ENCODE measurements at regions not wholly inside any gene's neighbourhood (a gene's known extent, or its start where the extent isn't known, plus 50 kb on each side); places are given as distances from the start of the nearest gene placed in this dataset.
"Not testable (repeated sequence)": the region's sequence is repeated elsewhere in the genome, so short reads cannot be mapped to it uniquely, and the experiment has no call there.

DNA sequence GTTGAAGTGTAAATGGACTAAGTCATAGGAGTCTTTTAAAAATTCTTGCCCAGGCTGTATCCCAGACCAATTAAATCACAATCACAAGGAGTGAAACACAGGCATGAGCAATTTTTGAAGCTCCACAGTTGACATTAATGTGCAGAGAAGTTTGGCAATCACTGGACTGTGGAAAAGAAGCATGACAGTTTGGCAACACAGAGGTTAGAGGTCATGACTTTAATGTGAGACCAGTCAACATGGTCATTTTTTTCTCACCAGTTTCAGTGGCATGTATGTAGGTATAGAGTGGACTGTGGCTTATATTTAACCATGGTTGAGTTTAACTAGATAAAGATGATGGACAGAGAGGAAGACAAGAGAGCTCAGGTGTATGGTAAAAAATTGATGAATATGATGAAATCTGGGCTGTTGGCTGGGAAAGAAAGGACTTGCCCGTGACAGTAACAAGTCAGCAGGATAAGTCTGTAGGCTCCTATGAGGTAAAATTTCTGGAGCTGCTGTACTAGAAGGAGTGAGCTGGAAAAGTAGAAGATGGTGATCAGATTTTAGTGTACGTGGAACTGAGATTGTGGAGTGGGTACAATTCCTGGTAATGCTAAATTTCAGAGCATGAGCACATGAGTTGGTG, 432.2 kb upstream of the GHITM start:
- in situ Hi-C loops (cut with HindIII; ENCODE audit: low sequenced_read_pairs): no loop called here

DNA sequence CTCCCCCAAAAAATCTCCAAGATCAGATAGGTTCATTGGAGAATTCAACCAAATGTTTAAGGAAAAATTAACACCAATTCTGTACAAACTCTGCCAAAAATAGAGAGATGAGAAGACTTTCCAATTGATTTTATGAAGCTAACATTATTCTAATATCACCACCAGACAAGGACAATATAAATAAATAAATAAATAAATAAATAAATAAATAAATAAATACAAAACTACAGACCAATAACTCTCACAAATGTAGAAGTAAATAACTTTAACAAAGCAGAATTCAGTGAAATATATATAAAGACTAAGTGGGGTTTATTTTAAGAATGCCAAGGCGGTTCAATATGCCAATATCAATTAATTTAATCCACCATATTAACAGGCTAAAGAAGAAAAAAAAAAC, 425.9 kb upstream of the GHITM start:
- in situ Hi-C loops (cut with HindIII; ENCODE audit: low sequenced_read_pairs): no loop called here

DNA sequence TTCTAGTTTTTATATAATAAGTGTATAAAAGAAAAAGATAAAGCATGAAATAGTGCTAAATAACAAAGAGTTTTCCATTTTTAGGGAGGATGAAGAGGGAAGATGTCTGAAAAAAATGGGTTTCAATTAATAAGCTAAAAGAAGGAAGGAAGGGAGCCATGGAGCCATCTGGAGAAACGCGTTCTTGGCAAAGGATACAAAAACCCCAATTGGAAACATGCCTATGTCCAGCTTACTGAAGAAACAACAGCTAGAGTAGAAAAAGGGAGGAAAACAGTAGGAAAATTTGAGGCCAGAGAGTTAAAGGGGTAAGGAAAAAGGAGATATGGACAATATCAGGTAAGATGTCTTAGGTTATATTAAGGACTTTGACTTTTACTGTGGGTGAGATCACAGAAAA, 416.2 kb upstream of the GHITM start:
- in situ Hi-C loops (cut with HindIII; ENCODE audit: low sequenced_read_pairs): no loop called here

GRCh38 chr10:83724471-83725241, 414.7 kb upstream of the GHITM start:
- in situ Hi-C loops (cut with HindIII; ENCODE audit: low sequenced_read_pairs): no loop called here

- in situ Hi-C loops (cut with HindIII; ENCODE audit: low sequenced_read_pairs): no loop called here
Observed at GRCh38 chr10:83725567-83725966, 413.7 kb upstream of the GHITM start.

GRCh38 chr10:83734278-83734677, 405.0 kb upstream of the GHITM start:
- in situ Hi-C loops (cut with HindIII; ENCODE audit: low sequenced_read_pairs): no loop called here

DNA sequence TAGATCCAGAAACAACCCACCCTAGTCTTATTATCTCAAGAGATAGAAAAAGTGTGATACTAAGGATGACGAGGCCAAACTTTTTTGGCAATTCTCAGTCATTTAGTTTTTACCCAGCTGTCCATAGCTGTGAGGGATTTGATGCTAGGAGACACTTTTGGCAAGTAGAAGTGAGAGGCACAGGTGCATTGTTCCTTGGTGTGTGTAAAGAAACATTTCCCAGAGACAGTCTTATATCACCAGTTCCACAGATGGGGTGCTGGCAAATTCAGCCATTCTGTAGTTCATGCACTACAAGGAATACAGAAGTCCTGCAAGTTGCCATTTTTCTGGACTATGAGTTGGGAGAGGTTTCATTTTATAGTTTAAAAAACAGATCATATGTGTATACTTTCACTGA, 403.3 kb upstream of the GHITM start:
- in situ Hi-C loops (cut with HindIII; ENCODE audit: low sequenced_read_pairs): no loop called here

DNA sequence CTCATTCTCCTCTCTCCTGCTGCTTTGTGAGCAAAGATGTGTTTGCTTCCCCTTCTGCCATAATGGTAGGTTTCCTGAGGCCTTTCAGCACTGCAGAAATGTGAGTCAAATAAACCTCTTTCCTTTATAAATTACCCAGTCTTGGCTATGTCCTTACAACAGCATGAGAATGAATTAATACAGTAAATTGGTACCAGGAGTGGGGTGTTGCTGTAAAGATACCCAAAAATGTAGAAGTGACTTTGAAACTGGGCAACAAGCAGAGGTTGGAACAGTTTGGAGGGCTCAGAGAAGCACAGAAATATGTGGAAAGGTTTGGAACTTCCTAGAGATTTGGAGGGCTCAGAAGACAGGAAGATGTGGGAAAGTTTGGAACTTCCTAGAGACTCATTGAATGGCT, 388.7 kb upstream of the GHITM start:
- in situ Hi-C loops (cut with HindIII; ENCODE audit: low sequenced_read_pairs): no loop called here

DNA sequence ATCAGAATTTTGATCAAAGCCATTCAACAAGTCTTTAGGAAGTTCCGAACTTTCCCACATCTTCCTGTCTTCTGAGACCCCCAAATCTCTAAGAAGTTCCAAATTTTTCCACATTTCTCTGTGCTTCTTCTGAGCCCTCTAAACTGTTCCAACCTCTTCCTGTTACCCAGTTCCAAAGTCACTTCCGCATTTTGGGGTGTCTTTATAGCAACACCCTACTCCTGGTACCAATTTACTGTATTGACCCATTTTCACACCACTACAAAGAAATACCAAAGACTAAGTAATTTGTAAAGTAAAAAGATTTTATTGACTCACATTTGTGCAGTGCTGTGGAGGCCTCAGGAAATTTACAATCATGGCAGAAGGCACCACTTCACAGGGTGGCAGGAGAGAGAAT, 385.8 kb upstream of the GHITM start:
- in situ Hi-C loops (cut with HindIII; ENCODE audit: low sequenced_read_pairs): no loop called here

GRCh38 chr10:83754857-83755256, 384.5 kb upstream of the GHITM start:
- in situ Hi-C loops (cut with HindIII; ENCODE audit: low sequenced_read_pairs): no loop called here

DNA sequence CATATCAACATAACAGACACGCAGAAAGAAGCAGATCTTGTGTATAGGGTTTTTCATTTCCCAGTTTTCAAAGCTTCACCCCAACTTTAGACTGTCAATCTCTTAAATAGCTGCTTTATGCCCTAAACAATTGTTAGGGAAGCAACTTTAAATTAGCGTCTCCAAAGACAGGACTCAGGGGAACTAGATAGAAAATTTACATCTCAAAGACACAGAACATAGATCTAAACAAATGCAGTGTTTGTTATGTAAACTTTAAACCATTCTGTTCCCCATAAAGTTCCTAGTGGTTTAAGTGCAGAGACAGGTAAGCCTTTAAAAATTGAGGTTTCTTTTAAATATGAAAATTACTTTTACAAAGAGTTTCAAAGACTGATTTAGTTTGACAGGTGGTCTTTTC, 379.2 kb upstream of the GHITM start:
- in situ Hi-C loops (cut with HindIII; ENCODE audit: low sequenced_read_pairs): no loop called here

- in situ Hi-C loops (cut with HindIII; ENCODE audit: low sequenced_read_pairs): no loop called here
Observed at GRCh38 chr10:83764666-83765065, 374.6 kb upstream of the GHITM start.

DNA sequence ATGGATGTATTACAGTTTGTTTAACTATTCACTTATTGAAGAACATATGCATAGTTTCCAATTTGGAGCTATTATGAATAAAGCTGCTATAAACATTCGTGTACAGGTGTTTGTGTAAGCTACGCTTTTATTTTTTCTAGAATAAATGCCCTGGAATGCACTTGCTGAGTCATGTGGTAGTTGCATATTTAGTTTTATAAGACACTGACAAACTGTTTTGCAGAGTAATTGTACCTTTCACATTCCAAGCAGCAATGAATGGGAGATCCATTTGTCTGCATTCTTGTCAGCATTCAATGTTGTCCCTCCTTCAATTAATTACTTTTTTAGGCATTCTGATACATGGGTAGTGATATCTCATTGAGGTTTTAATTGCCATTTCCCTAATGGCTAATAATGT, 373.6 kb upstream of the GHITM start:
- in situ Hi-C loops (cut with HindIII; ENCODE audit: low sequenced_read_pairs): no loop called here

GRCh38 chr10:83769281-83769820, 370.0 kb upstream of the GHITM start:
- in situ Hi-C loops (cut with HindIII; ENCODE audit: low sequenced_read_pairs): no loop called here

DNA sequence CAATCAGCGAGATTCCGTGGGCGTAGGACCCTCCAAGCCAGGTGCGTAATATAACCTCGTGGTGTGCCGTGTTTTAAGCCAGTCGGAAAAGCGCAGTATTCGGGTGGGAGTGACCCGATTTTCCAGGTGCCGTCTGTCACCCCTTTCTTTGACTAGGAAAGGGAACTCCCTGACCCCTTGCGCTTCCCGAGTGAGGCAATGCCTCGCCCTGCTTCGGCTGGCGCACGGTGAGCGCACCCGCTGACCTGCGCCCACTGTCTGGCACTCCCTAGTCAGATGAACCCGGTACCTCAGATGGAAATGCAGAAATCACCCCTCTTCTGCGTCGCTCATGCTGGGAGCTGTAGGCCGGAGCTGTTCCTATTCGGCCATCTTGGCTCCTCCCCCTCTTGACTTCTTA, 352.6 kb upstream of the GHITM start:
- in situ Hi-C loops (cut with HindIII; ENCODE audit: low sequenced_read_pairs): not testable (repeated sequence)

GRCh38 chr10:83801983-83802382, 337.3 kb upstream of the GHITM start:
- in situ Hi-C loops (cut with HindIII; ENCODE audit: low sequenced_read_pairs): no loop called here

DNA sequence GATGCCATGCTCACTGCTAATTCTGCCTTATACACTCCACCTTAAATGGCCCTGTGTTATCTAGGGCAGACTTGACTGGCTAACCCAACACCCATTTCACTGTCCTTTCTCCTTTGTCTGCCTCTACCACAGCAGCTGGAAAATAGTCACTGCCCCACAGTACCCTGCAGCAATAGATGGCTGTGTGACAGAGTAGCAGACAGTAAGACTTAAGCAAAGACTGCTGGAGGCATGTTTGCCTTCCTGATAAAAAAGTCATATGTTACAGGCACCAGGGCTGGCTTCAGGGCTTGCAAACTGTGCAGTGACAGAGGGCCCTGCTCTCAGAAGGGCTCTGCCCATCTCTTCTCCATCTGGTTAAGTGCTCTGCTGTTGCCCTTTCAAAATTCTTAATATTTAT, 332.6 kb upstream of the GHITM start:
- in situ Hi-C loops (cut with HindIII; ENCODE audit: low sequenced_read_pairs): no loop called here

GRCh38 chr10:83809001-83809400, 330.3 kb upstream of the GHITM start:
- in situ Hi-C loops (cut with HindIII; ENCODE audit: low sequenced_read_pairs): no loop called here

- in situ Hi-C loops (cut with HindIII; ENCODE audit: low sequenced_read_pairs): no loop called here
Observed at GRCh38 chr10:83816942-83817341, 322.4 kb upstream of the GHITM start.

- in situ Hi-C loops (cut with HindIII; ENCODE audit: low sequenced_read_pairs): no loop called here
Observed at GRCh38 chr10:83817797-83818196, 321.5 kb upstream of the GHITM start.

- in situ Hi-C loops (cut with HindIII; ENCODE audit: low sequenced_read_pairs): no loop called here
Observed at GRCh38 chr10:83819609-83820008, 319.7 kb upstream of the GHITM start.

GRCh38 chr10:83820033-83820432, 319.3 kb upstream of the GHITM start:
- in situ Hi-C loops (cut with HindIII; ENCODE audit: low sequenced_read_pairs): no loop called here
